ENCODE measurements at regions not wholly inside any gene's neighbourhood (a gene's known extent, or its start where the extent isn't known, plus 50 kb on each side); places are given as distances from the start of the nearest gene placed in this dataset.

DNA sequence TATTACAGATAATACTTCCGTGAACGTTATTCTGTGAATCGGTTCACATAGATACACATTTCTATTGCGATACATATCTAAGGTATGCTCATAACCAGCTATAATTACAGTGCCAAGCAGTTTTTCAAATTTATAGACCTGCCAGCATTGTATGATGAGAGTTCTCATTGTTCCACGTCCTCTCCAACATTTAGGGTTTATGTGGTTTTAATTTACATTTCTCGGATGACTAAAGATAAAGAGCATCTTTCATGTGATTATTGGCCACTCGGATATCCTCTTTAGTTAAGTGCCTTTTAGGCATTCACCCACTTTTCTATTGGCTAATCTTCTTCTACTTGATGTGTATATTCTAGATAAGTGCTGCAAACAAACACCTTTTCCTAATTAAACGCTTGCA is 134.7 kb upstream of the CCDC54 start:
- no peaks in the 10 kb centered on the region for H3K36me3 Mint-ChIP-seq (ENCODE audit: low read depth)
- no peak overlapping the region for H3K4me2 ChIP-seq

More for the DNA sequence above, 134.7 kb upstream of the CCDC54 start:
- no peak overlapping the region for H3K4me3 ChIP-seq
- no peak overlapping the region for H3K27ac Mint-ChIP-seq
- no peaks in the 10 kb centered on the region for H3K9me3 Mint-ChIP-seq
- peaks cover 7% of the 10 kb centered on the region for H3K27me3 Mint-ChIP-seq (ENCODE audit: insufficient read depth, low read depth, poor library complexity)
- ATAC-seq (no peak), DNase-seq (ENCODE audit: low spot score) (no peak)
- H3K4me1 Mint-ChIP-seq: peaks cover 4% of the 10 kb centered on the region; the same call in 2 of the 3 replicates
- TF ChIP-seq STAT1 (IDR thresholded peaks at IDR 0.05; ENCODE audit: unreplicated experiment) (no peak), NANOG (IDR thresholded peaks at IDR 0.05; ENCODE audit: borderline replicate concordance) (no peak), REST (IDR thresholded peaks at IDR 0.05; ENCODE audit: unreplicated experiment) (no peak), ETS1 (IDR thresholded peaks at IDR 0.05) (no peak), EZH2 (IDR thresholded peaks at IDR 0.05; ENCODE audit: low read depth, unreplicated experiment) (no peak), CTCF (conservative IDR thresholded peaks at IDR 0.05; ENCODE audit: low read depth in 2 of 2) (no peak), ZNF114 (CRISPR knock-in tag; IDR thresholded peaks at IDR 0.05) (no peak), POLR2AphosphoS5 (IDR thresholded peaks at IDR 0.05; ENCODE audit: low read depth) (no peak)
- TF ChIP-seq, protein P1, sequence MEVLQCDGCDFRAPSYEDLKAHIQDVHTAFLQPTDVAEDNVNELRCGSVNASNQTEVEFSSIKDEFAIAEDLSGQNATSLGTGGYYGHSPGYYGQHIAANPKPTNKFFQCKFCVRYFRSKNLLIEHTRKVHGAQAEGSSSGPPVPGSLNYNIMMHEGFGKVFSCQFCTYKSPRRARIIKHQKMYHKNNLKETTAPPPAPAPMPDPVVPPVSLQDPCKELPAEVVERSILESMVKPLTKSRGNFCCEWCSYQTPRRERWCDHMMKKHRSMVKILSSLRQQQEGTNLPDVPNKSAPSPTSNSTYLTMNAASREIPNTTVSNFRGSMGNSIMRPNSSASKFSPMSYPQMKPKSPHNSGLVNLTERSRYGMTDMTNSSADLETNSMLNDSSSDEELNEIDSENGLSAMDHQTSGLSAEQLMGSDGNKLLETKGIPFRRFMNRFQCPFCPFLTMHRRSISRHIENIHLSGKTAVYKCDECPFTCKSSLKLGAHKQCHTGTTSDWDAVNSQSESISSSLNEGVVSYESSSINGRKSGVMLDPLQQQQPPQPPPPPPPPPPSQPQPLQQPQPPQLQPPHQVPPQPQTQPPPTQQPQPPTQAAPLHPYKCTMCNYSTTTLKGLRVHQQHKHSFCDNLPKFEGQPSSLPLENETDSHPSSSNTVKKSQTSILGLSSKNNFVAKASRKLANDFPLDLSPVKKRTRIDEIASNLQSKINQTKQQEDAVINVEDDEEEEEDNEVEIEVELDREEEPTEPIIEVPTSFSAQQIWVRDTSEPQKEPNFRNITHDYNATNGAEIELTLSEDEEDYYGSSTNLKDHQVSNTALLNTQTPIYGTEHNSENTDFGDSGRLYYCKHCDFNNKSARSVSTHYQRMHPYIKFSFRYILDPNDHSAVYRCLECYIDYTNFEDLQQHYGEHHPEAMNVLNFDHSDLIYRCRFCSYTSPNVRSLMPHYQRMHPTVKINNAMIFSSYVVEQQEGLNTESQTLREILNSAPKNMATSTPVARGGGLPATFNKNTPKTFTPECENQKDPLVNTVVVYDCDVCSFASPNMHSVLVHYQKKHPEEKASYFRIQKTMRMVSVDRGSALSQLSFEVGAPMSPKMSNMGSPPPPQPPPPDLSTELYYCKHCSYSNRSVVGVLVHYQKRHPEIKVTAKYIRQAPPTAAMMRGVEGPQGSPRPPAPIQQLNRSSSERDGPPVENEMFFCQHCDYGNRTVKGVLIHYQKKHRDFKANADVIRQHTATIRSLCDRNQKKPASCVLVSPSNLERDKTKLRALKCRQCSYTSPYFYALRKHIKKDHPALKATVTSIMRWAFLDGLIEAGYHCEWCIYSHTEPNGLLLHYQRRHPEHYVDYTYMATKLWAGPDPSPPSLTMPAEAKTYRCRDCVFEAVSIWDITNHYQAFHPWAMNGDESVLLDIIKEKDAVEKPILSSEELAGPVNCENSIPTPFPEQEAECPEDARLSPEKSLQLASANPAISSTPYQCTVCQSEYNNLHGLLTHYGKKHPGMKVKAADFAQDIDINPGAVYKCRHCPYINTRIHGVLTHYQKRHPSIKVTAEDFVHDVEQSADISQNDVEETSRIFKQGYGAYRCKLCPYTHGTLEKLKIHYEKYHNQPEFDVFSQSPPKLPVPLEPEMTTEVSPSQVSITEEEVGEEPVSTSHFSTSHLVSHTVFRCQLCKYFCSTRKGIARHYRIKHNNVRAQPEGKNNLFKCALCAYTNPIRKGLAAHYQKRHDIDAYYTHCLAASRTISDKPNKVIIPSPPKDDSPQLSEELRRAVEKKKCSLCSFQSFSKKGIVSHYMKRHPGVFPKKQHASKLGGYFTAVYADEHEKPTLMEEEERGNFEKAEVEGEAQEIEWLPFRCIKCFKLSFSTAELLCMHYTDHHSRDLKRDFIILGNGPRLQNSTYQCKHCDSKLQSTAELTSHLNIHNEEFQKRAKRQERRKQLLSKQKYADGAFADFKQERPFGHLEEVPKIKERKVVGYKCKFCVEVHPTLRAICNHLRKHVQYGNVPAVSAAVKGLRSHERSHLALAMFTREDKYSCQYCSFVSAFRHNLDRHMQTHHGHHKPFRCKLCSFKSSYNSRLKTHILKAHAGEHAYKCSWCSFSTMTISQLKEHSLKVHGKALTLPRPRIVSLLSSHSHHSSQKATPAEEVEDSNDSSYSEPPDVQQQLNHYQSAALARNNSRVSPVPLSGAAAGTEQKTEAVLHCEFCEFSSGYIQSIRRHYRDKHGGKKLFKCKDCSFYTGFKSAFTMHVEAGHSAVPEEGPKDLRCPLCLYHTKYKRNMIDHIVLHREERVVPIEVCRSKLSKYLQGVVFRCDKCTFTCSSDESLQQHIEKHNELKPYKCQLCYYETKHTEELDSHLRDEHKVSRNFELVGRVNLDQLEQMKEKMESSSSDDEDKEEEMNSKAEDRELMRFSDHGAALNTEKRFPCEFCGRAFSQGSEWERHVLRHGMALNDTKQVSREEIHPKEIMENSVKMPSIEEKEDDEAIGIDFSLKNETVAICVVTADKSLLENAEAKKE (CRISPR knock-in tag; IDR thresholded peaks at IDR 0.05): no peak
- H3K4me1 ChIP-seq (ENCODE audit: insufficient read depth): no peaks in the 10 kb centered on the region; the same call in 1 of the 2 replicates
- H2AFZ ChIP-seq: no peak overlapping the region
- no peaks in the 10 kb centered on the region for H3F3A ChIP-seq (replicated peaks; ENCODE audit: low read depth)
- H3K27ac ChIP-seq (ENCODE audit: low read depth): no peak overlapping the region
- H4K20me1 ChIP-seq (replicated peaks; ENCODE audit: insufficient read depth): no peaks in the 10 kb centered on the region
- H3K9me2 ChIP-seq (ENCODE audit: insufficient read depth): no peaks in the 10 kb centered on the region
- H3K36me3 ChIP-seq (ENCODE audit: insufficient read depth): no peaks in the 10 kb centered on the region
- peaks cover 21% of the 10 kb centered on the region for H3K27me3 ChIP-seq (ENCODE audit: insufficient read depth)
- H3K79me2 ChIP-seq (replicated peaks; ENCODE audit: insufficient read depth): no peaks in the 10 kb centered on the region
- H3K4me3 Mint-ChIP-seq: no peak overlapping the region

Measured in GM23338 (cell line).